B cell (primary cell): ENCODE measurements at regions not wholly inside any gene's neighbourhood (a gene's known extent, or its start where the extent isn't known, plus 50 kb on each side); places are given as distances from the start of the nearest gene placed in this dataset.

Source experiments
- CTCF ChIP-seq: fragments of 200-600 bp; IDR thresholded peaks from one replicate; pipeline ENCODE4 v1.8.0; 2022; ENCODE audit warnings: antibody characterized with exemption, mild to moderate bottlenecking
- EZH2 ChIP-seq: IDR thresholded peaks from 2 replicates; pipeline ENCODE4 v1.6.1; 2012; ENCODE audit warnings: borderline replicate concordance, low read depth, mild to moderate bottlenecking, moderate library complexity, low read length; ENCODE audit not compliant: insufficient read depth, poor library complexity, severe bottlenecking

- TF ChIP-seq CTCF (no peak), EZH2 (no peak)
Observed at GRCh38 chr6:6847591-6847990, 259.1 kb downstream of the LY86 start.
